Upper lobe of right lung (tissue), 1 donor: ENCODE measurements at regions not wholly inside any gene's neighbourhood (a gene's known extent, or its start where the extent isn't known, plus 50 kb on each side); places are given as distances from the start of the nearest gene placed in this dataset.

ENCODE experiments used
- ATAC-seq: fragments of 200-7000 bp; cut with Tn5 transposase; one replicate; pipeline ENCODE4 v1.9.1; 2020; ENCODE audit warnings: mild to moderate bottlenecking, moderate library complexity
- DNase-seq: peaks from one replicate; pipeline ENCODE4 v3.0.0-alpha.2; 2020
- H3K27ac ChIP-seq: fragments of 200-600 bp; one replicate; pipeline ENCODE4 v1.8.0; 2022
- H3K27me3 ChIP-seq: fragments of 200-600 bp; one replicate; pipeline ENCODE4 v1.8.0; 2022; ENCODE audit warnings: mild to moderate bottlenecking
- H3K36me3 ChIP-seq: fragments of 200-600 bp; one replicate; pipeline ENCODE4 v1.8.0; 2022
- H3K4me1 ChIP-seq: fragments of 200-600 bp; one replicate; pipeline ENCODE4 v1.8.0; 2022
- H3K4me3 ChIP-seq: fragments of 200-600 bp; one replicate; pipeline ENCODE4 v1.8.0; 2022; ENCODE audit warnings: mild to moderate bottlenecking
- H3K9me3 ChIP-seq: fragments of 200-600 bp; one replicate; pipeline ENCODE4 v1.8.0; 2022
- intact Hi-C: fragments of 100-400 bp; cut with DNase I; formaldehyde crosslinking; loops from one replicate; pipeline ENCODE4 v1.11.0; 2022
- TF ChIP-seq, protein P1 (sequence below): fragments of 200-600 bp; IDR thresholded peaks from one replicate; pipeline ENCODE4 v1.8.0; 2022; ENCODE audit warnings: antibody characterized with exemption
- donor health status: DM: no; HTN: yes; CAD: no; lungs with severe emphysema.

DNA sequence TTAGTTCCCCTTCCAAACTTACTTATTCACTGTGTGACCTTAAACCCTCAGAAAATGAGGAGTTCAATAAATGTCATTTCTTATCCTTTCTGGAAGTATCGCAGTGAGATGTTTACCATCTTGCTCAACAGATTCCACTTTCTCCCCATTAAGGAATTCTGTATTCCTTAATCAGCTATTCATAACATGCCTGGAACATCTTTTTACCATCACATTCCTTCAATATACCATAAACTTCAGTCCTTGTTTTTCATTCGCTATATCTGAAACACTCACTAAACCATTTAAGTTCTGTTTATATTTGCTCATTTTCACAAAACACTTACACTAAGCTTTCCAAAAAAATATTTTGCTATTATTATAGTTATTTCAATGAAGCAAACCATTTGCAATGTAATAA is 1158.6 kb downstream of the CDH12 start:
- Histone ChIP-seq H3K36me3 (no peaks in the 10 kb centered on the region), H3K4me3 (no peak overlapping the region), H3K27ac (no peak overlapping the region), H3K27me3 (no peaks in the 10 kb centered on the region), H3K4me1 (no peaks in the 10 kb centered on the region), H3K9me3 (no peaks in the 10 kb centered on the region)
- intact Hi-C loops, result no loop called here
- no peak for DNase-seq
- TF ChIP-seq, protein P1, sequence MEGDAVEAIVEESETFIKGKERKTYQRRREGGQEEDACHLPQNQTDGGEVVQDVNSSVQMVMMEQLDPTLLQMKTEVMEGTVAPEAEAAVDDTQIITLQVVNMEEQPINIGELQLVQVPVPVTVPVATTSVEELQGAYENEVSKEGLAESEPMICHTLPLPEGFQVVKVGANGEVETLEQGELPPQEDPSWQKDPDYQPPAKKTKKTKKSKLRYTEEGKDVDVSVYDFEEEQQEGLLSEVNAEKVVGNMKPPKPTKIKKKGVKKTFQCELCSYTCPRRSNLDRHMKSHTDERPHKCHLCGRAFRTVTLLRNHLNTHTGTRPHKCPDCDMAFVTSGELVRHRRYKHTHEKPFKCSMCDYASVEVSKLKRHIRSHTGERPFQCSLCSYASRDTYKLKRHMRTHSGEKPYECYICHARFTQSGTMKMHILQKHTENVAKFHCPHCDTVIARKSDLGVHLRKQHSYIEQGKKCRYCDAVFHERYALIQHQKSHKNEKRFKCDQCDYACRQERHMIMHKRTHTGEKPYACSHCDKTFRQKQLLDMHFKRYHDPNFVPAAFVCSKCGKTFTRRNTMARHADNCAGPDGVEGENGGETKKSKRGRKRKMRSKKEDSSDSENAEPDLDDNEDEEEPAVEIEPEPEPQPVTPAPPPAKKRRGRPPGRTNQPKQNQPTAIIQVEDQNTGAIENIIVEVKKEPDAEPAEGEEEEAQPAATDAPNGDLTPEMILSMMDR, result no peak
- no peak for ATAC-seq

DNA sequence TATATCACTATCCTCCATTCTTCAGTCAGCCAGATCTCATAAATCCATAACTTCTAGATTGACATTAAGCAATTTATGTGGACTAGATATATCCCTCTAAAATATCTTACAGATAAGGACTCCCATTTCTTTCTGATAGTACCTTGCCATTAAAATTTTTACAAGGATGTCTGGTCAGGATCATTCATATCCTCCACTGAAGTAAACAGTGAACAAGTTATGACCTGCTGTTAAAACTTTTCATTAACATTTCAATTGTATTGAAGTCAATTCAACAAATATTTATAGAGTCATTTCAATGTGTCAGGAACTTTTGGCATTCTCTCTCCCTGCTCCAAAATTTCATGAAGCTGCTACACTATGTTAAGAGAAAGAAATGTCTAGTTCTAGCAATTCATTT is 1159.6 kb downstream of the CDH12 start:
- no peak overlapping the region for H3K27ac ChIP-seq
- H3K4me3 ChIP-seq, result no peak overlapping the region
- DNase-seq (no peak), ATAC-seq (no peak)
- H3K27me3 ChIP-seq, result no peaks in the 10 kb centered on the region
- H3K36me3 ChIP-seq, result no peaks in the 10 kb centered on the region
- no peaks in the 10 kb centered on the region for H3K4me1 ChIP-seq
- TF ChIP-seq, protein P1, result no peak
- H3K9me3 ChIP-seq, result no peaks in the 10 kb centered on the region
- intact Hi-C loops, result no loop called here

DNA sequence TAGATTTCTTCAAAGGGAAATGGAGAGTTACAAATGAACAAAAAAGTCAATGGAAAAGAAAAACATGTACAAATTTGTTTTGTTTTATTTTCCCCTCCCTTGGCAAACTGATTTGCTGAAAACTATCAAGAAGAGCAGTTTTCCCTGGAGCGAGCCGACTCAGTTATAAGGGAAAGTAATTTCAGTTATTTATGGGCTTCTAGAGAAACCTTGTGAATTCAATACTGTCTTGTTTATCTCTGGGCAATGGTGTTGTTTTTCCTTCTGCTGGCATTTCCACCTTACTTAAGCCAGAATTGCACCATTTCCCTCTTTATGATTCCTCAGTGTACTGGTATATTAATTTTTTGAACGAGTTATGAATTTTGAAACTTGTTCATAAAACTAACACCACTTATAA is 1163.6 kb downstream of the CDH12 start:
- Histone ChIP-seq H3K27me3 (no peaks in the 10 kb centered on the region), H3K27ac (no peak overlapping the region), H3K4me3 (no peak overlapping the region), H3K4me1 (no peaks in the 10 kb centered on the region), H3K9me3 (no peaks in the 10 kb centered on the region), H3K36me3 (no peaks in the 10 kb centered on the region)
- intact Hi-C loops, result no loop called here
- ATAC-seq (no peak), DNase-seq (no peak)
- TF ChIP-seq, protein P1, result no peak

DNA sequence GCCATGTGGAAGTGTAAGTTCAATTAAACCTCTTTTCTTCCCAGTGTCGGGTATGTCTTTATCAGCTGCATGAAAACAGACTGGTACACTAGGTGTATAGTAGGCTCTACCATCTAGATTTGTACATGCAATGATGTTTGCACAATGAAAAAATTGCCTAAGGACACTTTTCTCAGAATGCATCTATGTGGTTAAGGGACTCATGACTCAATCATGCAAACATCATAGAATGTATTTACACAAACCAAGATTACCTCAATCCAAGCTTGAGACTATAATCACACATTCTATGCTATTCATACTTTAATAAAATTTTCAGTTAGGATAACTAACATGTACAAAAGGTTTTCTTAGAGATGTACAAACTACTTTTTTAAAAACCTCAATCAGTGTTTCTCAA is 1164.5 kb downstream of the CDH12 start:
- H3K36me3 ChIP-seq, result no peaks in the 10 kb centered on the region
- H3K4me1 ChIP-seq, result no peaks in the 10 kb centered on the region
- H3K4me3 ChIP-seq, result no peak overlapping the region
- no peaks in the 10 kb centered on the region for H3K9me3 ChIP-seq
- intact Hi-C loops, result no loop called here
- TF ChIP-seq, protein P1, result no peak
- H3K27ac ChIP-seq, result no peak overlapping the region
- H3K27me3 ChIP-seq, result no peaks in the 10 kb centered on the region
- ATAC-seq, result no peak
- no peak for DNase-seq

DNA sequence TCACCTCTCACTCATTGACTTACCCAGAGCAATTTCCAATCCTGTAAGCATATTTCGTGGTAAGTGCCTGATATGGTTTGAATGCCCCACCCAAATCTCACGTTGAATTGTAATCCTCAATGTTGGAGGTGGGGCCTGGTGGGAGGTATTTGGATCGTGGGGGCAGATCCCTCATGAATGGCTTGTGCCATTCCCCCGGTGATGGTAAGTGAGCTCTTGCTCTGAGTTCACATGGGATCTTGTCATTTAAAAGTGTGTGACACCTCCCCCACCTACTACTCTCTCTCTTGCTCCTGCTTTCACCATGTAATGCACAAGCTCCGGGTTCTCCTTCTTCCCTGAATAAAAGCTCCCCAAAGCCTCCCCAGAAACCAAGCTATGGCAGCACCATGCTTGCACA is 1165.5 kb downstream of the CDH12 start:
- ATAC-seq, result no peak
- no peak for DNase-seq
- no peaks in the 10 kb centered on the region for H3K4me1 ChIP-seq
- no peaks in the 10 kb centered on the region for H3K27me3 ChIP-seq
- H3K4me3 ChIP-seq, result no peak overlapping the region
- no peak overlapping the region for H3K27ac ChIP-seq
- TF ChIP-seq, protein P1, result no peak
- intact Hi-C loops, result no loop called here
- no peaks in the 10 kb centered on the region for H3K36me3 ChIP-seq
- no peaks in the 10 kb centered on the region for H3K9me3 ChIP-seq

DNA sequence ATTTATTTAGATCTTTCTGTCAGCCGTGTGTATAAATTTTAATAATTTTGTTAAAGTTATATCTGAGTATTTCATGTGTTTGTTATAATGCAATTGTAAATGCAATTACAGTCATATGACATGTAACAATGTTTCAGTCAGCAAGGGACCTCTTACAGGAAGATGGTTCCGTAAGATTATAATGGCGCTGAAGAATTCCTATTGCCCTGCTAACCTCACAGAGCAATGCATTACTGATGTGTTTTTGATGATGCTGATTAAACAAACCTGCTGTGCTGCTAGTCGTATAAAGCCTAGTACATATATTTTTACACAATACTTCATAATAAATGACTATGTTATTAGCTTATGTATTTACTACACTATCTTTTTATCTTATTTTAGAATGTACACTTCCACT is 1166.4 kb downstream of the CDH12 start:
- Histone ChIP-seq H3K9me3 (no peaks in the 10 kb centered on the region), H3K27me3 (no peaks in the 10 kb centered on the region), H3K4me3 (no peak overlapping the region), H3K4me1 (no peaks in the 10 kb centered on the region), H3K27ac (no peak overlapping the region), H3K36me3 (no peaks in the 10 kb centered on the region)
- DNase-seq (no peak), ATAC-seq (no peak)
- intact Hi-C loops, result no loop called here
- TF ChIP-seq, protein P1, result no peak
